ENCODE measurements at regions not wholly inside any gene's neighbourhood (a gene's known extent, or its start where the extent isn't known, plus 50 kb on each side); places are given as distances from the start of the nearest gene placed in this dataset.

- H3K4me3 ChIP-seq (ENCODE audit: low read depth, low read length), result no peak overlapping the region
- no peak for DNase-seq (ENCODE audit: low read depth)
- TF ChIP-seq CTCF (IDR thresholded peaks at IDR 0.05; ENCODE audit: control insufficient read depth, extremely low read depth, insufficient read depth), result no peak
These were observed 134.2 kb downstream of the SETD4 start for GRCh38 chr21:35926003-35926740.

- no peak for TF ChIP-seq CTCF (IDR thresholded peaks at IDR 0.05; ENCODE audit: control insufficient read depth, extremely low read depth, insufficient read depth)
- no peak for DNase-seq (ENCODE audit: low read depth)
- no peak overlapping the region for H3K4me3 ChIP-seq (ENCODE audit: low read depth, low read length)
These were observed 134.8 kb downstream of the SETD4 start for GRCh38 chr21:35925497-35925896.

- no peak for TF ChIP-seq CTCF (IDR thresholded peaks at IDR 0.05; ENCODE audit: control insufficient read depth, extremely low read depth, insufficient read depth)
- DNase-seq (ENCODE audit: low read depth), result no peak
- H3K4me3 ChIP-seq (ENCODE audit: low read depth, low read length), result no peak overlapping the region
These were observed 135.5 kb downstream of the SETD4 start for GRCh38 chr21:35924714-35925301.

GRCh38 chr21:35923971-35924370 is 136.4 kb downstream of the SETD4 start:
- H3K4me3 ChIP-seq (ENCODE audit: low read depth, low read length), result no peak overlapping the region
- no peak for DNase-seq (ENCODE audit: low read depth)
- no peak for TF ChIP-seq CTCF (IDR thresholded peaks at IDR 0.05; ENCODE audit: control insufficient read depth, extremely low read depth, insufficient read depth)

GRCh38 chr21:35922618-35923017 is 137.7 kb downstream of the SETD4 start:
- no peak for TF ChIP-seq CTCF (IDR thresholded peaks at IDR 0.05; ENCODE audit: control insufficient read depth, extremely low read depth, insufficient read depth)
- DNase-seq (ENCODE audit: low read depth), result no peak
- no peak overlapping the region for H3K4me3 ChIP-seq (ENCODE audit: low read depth, low read length)

- no peak for DNase-seq (ENCODE audit: low read depth)
- H3K4me3 ChIP-seq (ENCODE audit: low read depth, low read length), result no peak overlapping the region
- no peak for TF ChIP-seq CTCF (IDR thresholded peaks at IDR 0.05; ENCODE audit: control insufficient read depth, extremely low read depth, insufficient read depth)
These were observed 138.9 kb downstream of the SETD4 start for GRCh38 chr21:35921471-35921870.

- no peak for TF ChIP-seq CTCF (IDR thresholded peaks at IDR 0.05; ENCODE audit: control insufficient read depth, extremely low read depth, insufficient read depth)
- no peak overlapping the region for H3K4me3 ChIP-seq (ENCODE audit: low read depth, low read length)
- DNase-seq (ENCODE audit: low read depth), result no peak
These were observed 139.9 kb downstream of the SETD4 start for GRCh38 chr21:35920436-35920835.
